HCT116 (cell line): ENCODE measurements at regions not wholly inside any gene's neighbourhood (a gene's known extent, or its start where the extent isn't known, plus 50 kb on each side); places are given as distances from the start of the nearest gene placed in this dataset.

Source experiments
- ATAC-seq: fragments of 200-7000 bp; cut with Tn5 transposase; 2 replicates; pipeline ENCODE4 v1.9.1; 2020; ENCODE audit warnings: mild to moderate bottlenecking, moderate library complexity
- BruUV-seq: library from RNA; stranded (reverse); fragments of 400-500 nt; replicated peaks from 2 replicates; lab custom pipeline; 2021; lab: Mats Ljungman, UMichigan
- CTCF ChIA-PET: fragments of 300-600 bp; sonication (Branson Sonifier 250); formaldehyde crosslinking; loops from one replicate; lab custom pipeline; 2021; ENCODE audit warnings: antibody characterized with exemption; lab: Charles Lee
- POLR2A ChIA-PET: fragments of 300-600, 350-600 bp; sonication (Branson Sonifier 250); formaldehyde crosslinking; loops from one replicate; lab custom pipeline; 2021; ENCODE audit warnings: antibody characterized with exemption; lab: Charles Lee
- RAD21 ChIA-PET, 2 experiments: fragments of 300-600 bp; sonication (Branson Sonifier 250); formaldehyde crosslinking; loops; one replicate each; lab custom pipeline; 2023; ENCODE audit warnings: low total read pairs in 2 of 2; ENCODE audit not compliant: uncharacterized antibody in 2 of 2, unreplicated experiment in 2 of 2, low non-redundant PET in 1 of 2; lab: Charles Lee
- DNase-seq: peaks from one replicate; pipeline ENCODE4 v3.0.0-alpha.2; 2010; ENCODE audit warnings: low read depth, low spot score
- H2AFZ ChIP-seq: fragments of 200-600 bp; shearing (Covaris generic), sonication (generic); 2 replicates; pipeline ENCODE4 v1.6.1; 2017; ENCODE audit warnings: low read depth, mixed run types, mixed read lengths, antibody characterized with exemption, low read length; ENCODE audit not compliant: poor library complexity, severe bottlenecking
- H3K27ac ChIP-seq: 2 replicates; pipeline ENCODE4 v1.5.1; 2012; ENCODE audit warnings: low read depth, low read length
- H3K27me3 ChIP-seq: fragments of 200-600 bp; sonication (generic); 2 replicates; pipeline ENCODE4 v1.6.1; 2016; ENCODE audit warnings: mixed run types, low read length, mixed read lengths; ENCODE audit not compliant: insufficient read depth
- H3K36me3 ChIP-seq, 2 experiments: fragments of 200-500 bp in 1 of 2; fragments of 200-600 bp in 1 of 2; sonication (Bioruptor generic) in 1 of 2; sonication (generic) in 1 of 2; 2 replicates each; pipeline versions ENCODE4 v1.5.1 to v1.6.1; 2014 to 2016; ENCODE audit warnings: low read length in 2 of 2, inconsistent platforms in 1 of 2, mixed read lengths in 1 of 2, mixed run types in 1 of 2; ENCODE audit not compliant: insufficient read depth in 2 of 2, control insufficient read depth in 1 of 2
- H3K4me1 ChIP-seq, 2 experiments: fragments of 200-600 bp in 1 of 2; sonication (generic) in 1 of 2; 2 replicates each; pipeline versions ENCODE4 v1.5.1 to v1.6.1; 2012 to 2017; ENCODE audit warnings: low read length in 2 of 2, inconsistent platforms in 1 of 2, mild to moderate bottlenecking in 1 of 2, mixed read lengths in 1 of 2, mixed run types in 1 of 2, moderate library complexity in 1 of 2; ENCODE audit not compliant: insufficient read depth in 2 of 2, control insufficient read depth in 1 of 2
- H3K4me2 ChIP-seq: fragments of 200-600 bp; sonication (generic); 2 replicates; pipeline ENCODE4 v1.6.1; 2017; ENCODE audit warnings: mixed run types, low read length, mixed read lengths
- H3K4me3 ChIP-seq, 2 experiments: fragments of 200-600 bp in 1 of 2; sonication (generic) in 1 of 2; replicated peaks in 1 of 2; 2 replicates each; pipeline ENCODE4 v1.5.1; 2011 to 2016; ENCODE audit warnings: low read length in 2 of 2, control low read depth in 1 of 2, low read depth in 1 of 2, mild to moderate bottlenecking in 1 of 2, mixed read lengths in 1 of 2, mixed run types in 1 of 2
- H3K79me2 ChIP-seq: fragments of 200-600 bp; sonication (generic); 2 replicates; pipeline ENCODE4 v1.6.1; 2017; ENCODE audit warnings: mild to moderate bottlenecking, mixed run types, low read length, moderate library complexity, mixed read lengths; ENCODE audit not compliant: insufficient read depth
- H3K9ac ChIP-seq: fragments of 200-600 bp; sonication (generic); 2 replicates; pipeline ENCODE4 v1.6.1; 2016; ENCODE audit warnings: low read length, mixed read lengths
- H3K9me2 ChIP-seq: fragments of 200-600 bp; sonication (generic), shearing (Covaris generic); 2 replicates; pipeline ENCODE4 v1.6.1; 2017; ENCODE audit warnings: mixed run types, mild to moderate bottlenecking, moderate library complexity; ENCODE audit not compliant: insufficient read depth
- H3K9me3 ChIP-seq, 2 experiments: fragments of 200-500 bp in 1 of 2; fragments of 200-600 bp in 1 of 2; sonication (Bioruptor generic) in 1 of 2; sonication (generic) in 1 of 2; 2 replicates each; pipeline ENCODE4 v1.6.1; 2014 to 2017; ENCODE audit warnings: low read length in 2 of 2, mixed read lengths in 2 of 2, inconsistent platforms in 1 of 2, low read depth in 1 of 2, mild to moderate bottlenecking in 1 of 2, mixed run types in 1 of 2, moderate library complexity in 1 of 2; ENCODE audit not compliant: control insufficient read depth in 1 of 2, insufficient read depth in 1 of 2
- H4K20me1 ChIP-seq: fragments of 200-600 bp; sonication (generic), shearing (Covaris generic); 2 replicates; pipeline ENCODE4 v1.6.1; 2017; ENCODE audit warnings: mixed run types, mild to moderate bottlenecking, moderate library complexity; ENCODE audit not compliant: insufficient read depth
- ELF1 ChIP-seq: IDR thresholded peaks from 2 replicates; pipeline ENCODE4 v1.6.1; 2012; ENCODE audit warnings: low read depth, borderline replicate concordance
- EZH2 ChIP-seq: fragments of 200-600 bp; sonication (generic); IDR thresholded peaks from 2 replicates; pipeline ENCODE4 v1.6.1; 2017; ENCODE audit warnings: antibody characterized with exemption, mixed run types
- EZH2phosphoT487 ChIP-seq: fragments of 200-600 bp; IDR thresholded peaks from 2 replicates; pipeline ENCODE4 v1.6.1; 2018; ENCODE audit warnings: antibody characterized with exemption, borderline replicate concordance
- FOSL1 ChIP-seq: IDR thresholded peaks from 2 replicates; pipeline ENCODE4 v1.6.1; 2012; ENCODE audit warnings: low read depth
- JUND ChIP-seq: IDR thresholded peaks from 2 replicates; pipeline ENCODE4 v1.6.1; 2012
- POLR2A ChIP-seq: IDR thresholded peaks from 2 replicates; pipeline ENCODE4 v1.7.0; 2011; ENCODE audit warnings: borderline replicate concordance; ENCODE audit not compliant: insufficient read depth, insufficient read length; ENCODE audit errors: extremely low read depth
- RAD21 ChIP-seq: IDR thresholded peaks from 2 replicates; pipeline ENCODE4 v1.6.1; 2012; ENCODE audit warnings: low read depth, mild to moderate bottlenecking
- SIN3A ChIP-seq: IDR thresholded peaks from 2 replicates; pipeline ENCODE4 v1.6.1; 2012; ENCODE audit warnings: low read depth
- SP1 ChIP-seq: IDR thresholded peaks from 2 replicates; pipeline ENCODE4 v1.6.1; 2012; ENCODE audit warnings: low read depth
- SRF ChIP-seq: IDR thresholded peaks from 2 replicates; pipeline ENCODE4 v1.6.1; 2012; ENCODE audit warnings: low read depth
- TCF7L2 ChIP-seq: IDR thresholded peaks from 2 replicates; pipeline ENCODE4 v1.7.0; 2011; ENCODE audit warnings: borderline replicate concordance, inconsistent platforms; ENCODE audit not compliant: insufficient read depth, insufficient read length; ENCODE audit errors: extremely low read depth
- YY1 ChIP-seq: IDR thresholded peaks from 2 replicates; pipeline ENCODE4 v1.6.1; 2011; ENCODE audit warnings: low read length, low read depth, moderate library complexity, mild to moderate bottlenecking; ENCODE audit not compliant: insufficient replicate concordance; ENCODE audit errors: extremely low read depth
- ZNF274 ChIP-seq: fragments of 200-500 bp; sonication (Bioruptor generic); IDR thresholded peaks from 2 replicates; pipeline ENCODE4 v1.6.1; 2014; ENCODE audit warnings: mild to moderate bottlenecking, low read depth, low read length, inconsistent platforms
- intact Hi-C: fragments of 100-400 bp; cut with micrococcal nuclease; formaldehyde crosslinking; loops from 2 replicates; pipeline ENCODE4 v1.10.0; 2022
- TF ChIP-seq, protein P1 (sequence below): IDR thresholded peaks from 2 replicates; pipeline ENCODE4 v1.6.1; 2012
- TF ChIP-seq, protein P2 (sequence below): IDR thresholded peaks from 2 replicates; pipeline ENCODE4 v1.6.1; 2011; ENCODE audit warnings: mild to moderate bottlenecking, low read length, moderate library complexity; ENCODE audit not compliant: insufficient replicate concordance; ENCODE audit errors: extremely low read depth
- TF ChIP-seq, protein P3 (sequence below): IDR thresholded peaks from 2 replicates; pipeline ENCODE4 v1.6.1; 2012

GRCh38 chr3:30193625-30194044 is 412.8 kb upstream of the TGFBR2 start:
- Histone ChIP-seq H3K4me1 (no peaks in the 10 kb centered on the region), H3K9ac (no peak overlapping the region), H3K9me3 (no peaks in the 10 kb centered on the region), H3K27me3 (no peaks in the 10 kb centered on the region)
- DNase-seq (no peak), ATAC-seq (no peak)
- RAD21 ChIA-PET: no interaction called here
- POLR2A ChIA-PET: no interaction called here
- TF ChIP-seq TCF7L2 (no peak), RAD21 (no peak), SIN3A (no peak), EZH2phosphoT487 (no peak), ZNF274 (no peak), YY1 (no peak), JUND (no peak), SRF (no peak), FOSL1 (no peak), ELF1 (no peak), SP1 (no peak), POLR2A (no peak), EZH2 (no peak)
- TF ChIP-seq, protein P1, sequence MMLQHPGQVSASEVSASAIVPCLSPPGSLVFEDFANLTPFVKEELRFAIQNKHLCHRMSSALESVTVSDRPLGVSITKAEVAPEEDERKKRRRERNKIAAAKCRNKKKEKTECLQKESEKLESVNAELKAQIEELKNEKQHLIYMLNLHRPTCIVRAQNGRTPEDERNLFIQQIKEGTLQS: no peak
- TF ChIP-seq, protein P2, sequence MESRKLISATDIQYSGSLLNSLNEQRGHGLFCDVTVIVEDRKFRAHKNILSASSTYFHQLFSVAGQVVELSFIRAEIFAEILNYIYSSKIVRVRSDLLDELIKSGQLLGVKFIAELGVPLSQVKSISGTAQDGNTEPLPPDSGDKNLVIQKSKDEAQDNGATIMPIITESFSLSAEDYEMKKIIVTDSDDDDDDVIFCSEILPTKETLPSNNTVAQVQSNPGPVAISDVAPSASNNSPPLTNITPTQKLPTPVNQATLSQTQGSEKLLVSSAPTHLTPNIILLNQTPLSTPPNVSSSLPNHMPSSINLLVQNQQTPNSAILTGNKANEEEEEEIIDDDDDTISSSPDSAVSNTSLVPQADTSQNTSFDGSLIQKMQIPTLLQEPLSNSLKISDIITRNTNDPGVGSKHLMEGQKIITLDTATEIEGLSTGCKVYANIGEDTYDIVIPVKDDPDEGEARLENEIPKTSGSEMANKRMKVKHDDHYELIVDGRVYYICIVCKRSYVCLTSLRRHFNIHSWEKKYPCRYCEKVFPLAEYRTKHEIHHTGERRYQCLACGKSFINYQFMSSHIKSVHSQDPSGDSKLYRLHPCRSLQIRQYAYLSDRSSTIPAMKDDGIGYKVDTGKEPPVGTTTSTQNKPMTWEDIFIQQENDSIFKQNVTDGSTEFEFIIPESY: no peak
- TF ChIP-seq, protein P3, sequence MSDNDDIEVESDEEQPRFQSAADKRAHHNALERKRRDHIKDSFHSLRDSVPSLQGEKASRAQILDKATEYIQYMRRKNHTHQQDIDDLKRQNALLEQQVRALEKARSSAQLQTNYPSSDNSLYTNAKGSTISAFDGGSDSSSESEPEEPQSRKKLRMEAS: no peak
- TF ChIP-seq, all 23 proteins: peak for 0
- H3K4me3 ChIP-seq: no peak overlapping the region
- no peaks in the 10 kb centered on the region for H4K20me1 ChIP-seq
- no peaks in the 10 kb centered on the region for H3K36me3 ChIP-seq
- no peak overlapping the region for H3K27ac ChIP-seq
- no TSS peak for BruUV-seq
- no peaks in the 10 kb centered on the region for H3K9me2 ChIP-seq
- CTCF ChIA-PET: interaction anchor here (1.8 kb wide), 1 partner anchor 151 kb away, joined by 4 read pairs; no protein-coding TSS in a partner anchor
- no peak overlapping the region for H3K4me2 ChIP-seq
- no peaks in the 10 kb centered on the region for H3K79me2 ChIP-seq
- H2AFZ ChIP-seq: peak overlapping the region; percentile 43
- intact Hi-C loops: loop anchor here (10.0 kb wide), 1 partner anchor 551 kb away; no protein-coding TSS in a partner anchor
